ENCODE measurements at regions not wholly inside any gene's neighbourhood (a gene's known extent, or its start where the extent isn't known, plus 50 kb on each side); places are given as distances from the start of the nearest gene placed in this dataset.
A peak's percentile ranks its signal among the peaks of the same experiment; 100 is the strongest.

- Histone ChIP-seq H3K27ac (ENCODE audit: low read length, poor library complexity, severe bottlenecking) (no peak overlapping the region), H3K4me2 (ENCODE audit: low read length, poor library complexity, severe bottlenecking) (no peak overlapping the region), H3K9me3 (ENCODE audit: control insufficient read depth, low read length) (no peaks in the 10 kb centered on the region), H3K79me1 (replicated peaks; ENCODE audit: low read length, poor library complexity, severe bottlenecking) (no peaks in the 10 kb centered on the region), H3K27me3 (ENCODE audit: control insufficient read depth in 1 of 2, insufficient read depth in 1 of 2, low read length in 2 of 2) (peaks cover 0 to 58% of the 10 kb centered on the region in 2 experiments), H2BK15ac (ENCODE audit: low read depth, poor library complexity, severe bottlenecking) (no peak overlapping the region), H3K9ac (ENCODE audit: low read length) (no peak overlapping the region), H3K4me3 (ENCODE audit: insufficient read depth in 1 of 2, low read depth in 1 of 2, low read length in 2 of 2) (no peak overlapping the region), H2BK12ac (ENCODE audit: low read length in 2 of 2) (no peak overlapping the region), H3K36me3 (ENCODE audit: control insufficient read depth in 1 of 2, insufficient read depth in 2 of 2, low read depth in 1 of 2, low read length in 2 of 2) (no peaks in the 10 kb centered on the region), H2AFZ (ENCODE audit: low read depth, low read length) (no peak overlapping the region), H2AK5ac (ENCODE audit: low read length, severe bottlenecking) (no peak overlapping the region), H3K18ac (ENCODE audit: low read depth in 1 of 2, low read length in 2 of 2) (no peak overlapping the region), H4K91ac (ENCODE audit: low read length) (no peak overlapping the region), H3K23ac (ENCODE audit: low read length in 2 of 2) (no peak overlapping the region), H2BK5ac (ENCODE audit: low read depth, low read length, poor library complexity, severe bottlenecking) (no peak overlapping the region), H4K8ac (ENCODE audit: low read length) (no peak overlapping the region), H2BK120ac (ENCODE audit: low read depth, low read length) (no peak overlapping the region), H3K4ac (ENCODE audit: low read depth in 1 of 2, low read length in 2 of 2) (no peak overlapping the region), H3K4me1 (ENCODE audit: control insufficient read depth, insufficient read depth, low read depth, low read length) (peaks cover 2% of the 10 kb centered on the region), H3K14ac (ENCODE audit: low read length in 2 of 2) (peak overlapping the region in 1 of 2 experiments; percentile 20)
- 77% methylated on average over 5 of the region's 8 CpGs for WGBS
- no peak for DNase-seq
Observed at GRCh38 chrX:39928704-39929378, 168.9 kb downstream of the BCOR start.

GRCh38 chrX:39929379-39930025 is 168.3 kb downstream of the BCOR start:
- Histone ChIP-seq H3K36me3 (ENCODE audit: control insufficient read depth in 1 of 2, insufficient read depth in 2 of 2, low read depth in 1 of 2, low read length in 2 of 2) (no peaks in the 10 kb centered on the region), H3K9ac (ENCODE audit: low read length) (no peak overlapping the region), H4K91ac (ENCODE audit: low read length) (no peak overlapping the region), H3K14ac (ENCODE audit: low read length in 2 of 2) (no peak overlapping the region), H3K27ac (ENCODE audit: low read length, poor library complexity, severe bottlenecking) (no peak overlapping the region), H3K79me1 (replicated peaks; ENCODE audit: low read length, poor library complexity, severe bottlenecking) (no peaks in the 10 kb centered on the region), H3K4me1 (ENCODE audit: control insufficient read depth, insufficient read depth, low read depth, low read length) (peaks cover 2% of the 10 kb centered on the region), H3K18ac (ENCODE audit: low read depth in 1 of 2, low read length in 2 of 2) (no peak overlapping the region), H3K27me3 (ENCODE audit: control insufficient read depth in 1 of 2, insufficient read depth in 1 of 2, low read length in 2 of 2) (peaks cover 0 to 57% of the 10 kb centered on the region in 2 experiments), H3K9me3 (ENCODE audit: control insufficient read depth, low read length) (no peaks in the 10 kb centered on the region), H3K4me3 (ENCODE audit: insufficient read depth in 1 of 2, low read depth in 1 of 2, low read length in 2 of 2) (no peak overlapping the region), H2AK5ac (ENCODE audit: low read length, severe bottlenecking) (no peak overlapping the region), H2BK15ac (ENCODE audit: low read depth, poor library complexity, severe bottlenecking) (no peak overlapping the region), H3K4ac (ENCODE audit: low read depth in 1 of 2, low read length in 2 of 2) (no peak overlapping the region), H3K23ac (ENCODE audit: low read length in 2 of 2) (no peak overlapping the region), H2BK120ac (ENCODE audit: low read depth, low read length) (no peak overlapping the region), H2AFZ (ENCODE audit: low read depth, low read length) (no peak overlapping the region), H2BK12ac (ENCODE audit: low read length in 2 of 2) (no peak overlapping the region), H2BK5ac (ENCODE audit: low read depth, low read length, poor library complexity, severe bottlenecking) (no peak overlapping the region), H3K4me2 (ENCODE audit: low read length, poor library complexity, severe bottlenecking) (no peak overlapping the region), H4K8ac (ENCODE audit: low read length) (no peak overlapping the region)
- WGBS: 87% methylated on average over 7 of the region's 13 CpGs
- DNase-seq: no peak

- Histone ChIP-seq H3K79me1 (replicated peaks; ENCODE audit: low read length, poor library complexity, severe bottlenecking) (no peaks in the 10 kb centered on the region), H3K4ac (ENCODE audit: low read depth in 1 of 2, low read length in 2 of 2) (no peak overlapping the region), H3K27ac (ENCODE audit: low read length, poor library complexity, severe bottlenecking) (no peak overlapping the region), H3K4me1 (ENCODE audit: control insufficient read depth, insufficient read depth, low read depth, low read length) (peaks cover 10% of the 10 kb centered on the region), H3K14ac (ENCODE audit: low read length in 2 of 2) (no peak overlapping the region), H4K8ac (ENCODE audit: low read length) (no peak overlapping the region), H4K91ac (ENCODE audit: low read length) (no peak overlapping the region), H2BK15ac (ENCODE audit: low read depth, poor library complexity, severe bottlenecking) (no peak overlapping the region), H3K9me3 (ENCODE audit: control insufficient read depth, low read length) (no peaks in the 10 kb centered on the region), H3K36me3 (ENCODE audit: control insufficient read depth in 1 of 2, insufficient read depth in 2 of 2, low read depth in 1 of 2, low read length in 2 of 2) (no peaks in the 10 kb centered on the region), H3K4me2 (ENCODE audit: low read length, poor library complexity, severe bottlenecking) (no peak overlapping the region), H2BK12ac (ENCODE audit: low read length in 2 of 2) (no peak overlapping the region), H3K4me3 (ENCODE audit: insufficient read depth in 1 of 2, low read depth in 1 of 2, low read length in 2 of 2) (no peak overlapping the region), H3K27me3 (ENCODE audit: control insufficient read depth in 1 of 2, insufficient read depth in 1 of 2, low read length in 2 of 2) (peaks cover 0 to 56% of the 10 kb centered on the region in 2 experiments), H2AFZ (ENCODE audit: low read depth, low read length) (no peak overlapping the region), H2BK120ac (ENCODE audit: low read depth, low read length) (no peak overlapping the region), H3K23ac (ENCODE audit: low read length in 2 of 2) (no peak overlapping the region), H3K9ac (ENCODE audit: low read length) (no peak overlapping the region), H2AK5ac (ENCODE audit: low read length, severe bottlenecking) (no peak overlapping the region), H2BK5ac (ENCODE audit: low read depth, low read length, poor library complexity, severe bottlenecking) (no peak overlapping the region), H3K18ac (ENCODE audit: low read depth in 1 of 2, low read length in 2 of 2) (no peak overlapping the region)
- WGBS: 92% methylated on average over 8 of the region's 14 CpGs
- no peak for DNase-seq
Observed at GRCh38 chrX:39930786-39931528, 166.8 kb downstream of the BCOR start.
